Gastrocnemius medialis (tissue), 4 donors: ENCODE measurements at regions not wholly inside any gene's neighbourhood (a gene's known extent, or its start where the extent isn't known, plus 50 kb on each side); places are given as distances from the start of the nearest gene placed in this dataset.

ENCODE experiments used
- POLR2A ChIP-seq, 2 donors: fragments of 450-650 bp; IDR thresholded peaks; one replicate each; pipeline ENCODE4 v1.6.1; 2017; ENCODE audit warnings: antibody characterized with exemption in 2 of 2, mild to moderate bottlenecking in 2 of 2, moderate library complexity in 2 of 2
- TF ChIP-seq, protein P1 (sequence below), 5 experiments: fragments of 450-650 bp in 3 of 5; fragments of 200-600 bp in 2 of 5; sonication (generic) in 2 of 5; IDR thresholded peaks in 4 of 5; conservative IDR thresholded peaks in 1 of 5; 1 replicate in 4 of 5; 2 replicates in 1 of 5; pipeline ENCODE4 v1.5.1; 2016 to 2019; ENCODE audit warnings: antibody characterized with exemption in 5 of 5, mild to moderate bottlenecking in 3 of 5, moderate library complexity in 3 of 5

DNA sequence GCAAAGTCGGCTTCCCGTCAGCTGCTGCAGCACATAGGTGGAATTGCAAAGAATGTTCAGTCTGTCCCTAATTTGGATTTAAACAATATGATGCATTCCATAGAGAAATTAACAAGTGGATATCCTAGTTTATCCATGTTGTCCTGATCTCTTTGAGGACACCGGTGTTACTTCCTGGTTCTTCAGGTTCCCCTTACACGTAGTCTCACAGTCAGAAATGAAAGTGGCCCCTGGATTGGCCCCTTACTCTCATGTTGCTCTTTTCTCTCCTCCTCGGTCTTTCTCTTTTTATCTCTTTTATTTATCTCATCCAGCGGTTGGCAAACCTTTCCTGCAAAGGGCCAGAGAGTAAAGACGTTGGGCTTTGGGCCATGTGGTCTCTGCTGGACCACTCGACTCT lies 265.1 kb downstream of the GAS1 start:
- no peak for TF ChIP-seq POLR2A (IDR thresholded peaks at IDR 0.05)
- TF ChIP-seq, protein P1, sequence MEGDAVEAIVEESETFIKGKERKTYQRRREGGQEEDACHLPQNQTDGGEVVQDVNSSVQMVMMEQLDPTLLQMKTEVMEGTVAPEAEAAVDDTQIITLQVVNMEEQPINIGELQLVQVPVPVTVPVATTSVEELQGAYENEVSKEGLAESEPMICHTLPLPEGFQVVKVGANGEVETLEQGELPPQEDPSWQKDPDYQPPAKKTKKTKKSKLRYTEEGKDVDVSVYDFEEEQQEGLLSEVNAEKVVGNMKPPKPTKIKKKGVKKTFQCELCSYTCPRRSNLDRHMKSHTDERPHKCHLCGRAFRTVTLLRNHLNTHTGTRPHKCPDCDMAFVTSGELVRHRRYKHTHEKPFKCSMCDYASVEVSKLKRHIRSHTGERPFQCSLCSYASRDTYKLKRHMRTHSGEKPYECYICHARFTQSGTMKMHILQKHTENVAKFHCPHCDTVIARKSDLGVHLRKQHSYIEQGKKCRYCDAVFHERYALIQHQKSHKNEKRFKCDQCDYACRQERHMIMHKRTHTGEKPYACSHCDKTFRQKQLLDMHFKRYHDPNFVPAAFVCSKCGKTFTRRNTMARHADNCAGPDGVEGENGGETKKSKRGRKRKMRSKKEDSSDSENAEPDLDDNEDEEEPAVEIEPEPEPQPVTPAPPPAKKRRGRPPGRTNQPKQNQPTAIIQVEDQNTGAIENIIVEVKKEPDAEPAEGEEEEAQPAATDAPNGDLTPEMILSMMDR (IDR thresholded peaks at IDR 0.05 in 4 of 5, conservative IDR thresholded peaks at IDR 0.05 in 1 of 5) = no peak
